ENCODE measurements at regions not wholly inside any gene's neighbourhood (a gene's known extent, or its start where the extent isn't known, plus 50 kb on each side); places are given as distances from the start of the nearest gene placed in this dataset.

DNA sequence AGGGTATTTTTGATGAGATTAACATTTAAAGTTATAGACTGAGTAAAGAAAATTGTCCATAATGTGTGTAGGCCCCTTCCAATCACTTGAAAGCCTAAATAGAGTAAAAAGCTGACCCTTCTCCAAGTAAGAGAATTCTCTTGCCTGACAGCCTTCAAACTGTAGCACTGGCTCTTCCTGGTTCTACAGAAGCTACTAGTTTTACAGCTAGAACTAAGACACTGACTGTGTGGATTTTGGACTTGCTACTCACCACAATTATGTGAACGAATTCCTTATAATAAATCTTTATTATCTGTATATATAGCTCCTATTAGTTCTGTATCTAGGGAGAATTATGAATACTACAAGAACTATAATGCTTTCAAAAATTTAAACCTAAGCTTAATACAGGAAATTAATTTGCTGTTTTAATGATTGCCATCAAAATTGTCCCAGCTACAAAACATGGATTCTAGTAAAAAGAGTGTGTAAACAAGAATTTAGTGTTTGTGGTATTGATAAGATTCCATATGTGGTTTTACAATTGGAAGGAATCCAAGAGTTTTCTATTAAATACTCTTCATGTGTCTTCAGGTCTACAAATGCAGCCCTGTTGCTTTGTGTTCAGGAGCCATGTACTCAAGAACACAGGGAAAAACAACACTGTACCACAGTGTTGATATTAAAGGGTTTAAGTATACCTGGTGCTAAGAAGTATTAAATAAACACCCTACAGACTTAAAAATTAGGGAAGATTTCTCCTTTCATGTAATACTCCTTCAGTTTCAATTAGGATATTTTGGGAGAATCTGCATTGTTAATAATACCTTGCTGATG lies 366.5 kb downstream of the CXXC4 start:
- TF ChIP-seq, protein P1, sequence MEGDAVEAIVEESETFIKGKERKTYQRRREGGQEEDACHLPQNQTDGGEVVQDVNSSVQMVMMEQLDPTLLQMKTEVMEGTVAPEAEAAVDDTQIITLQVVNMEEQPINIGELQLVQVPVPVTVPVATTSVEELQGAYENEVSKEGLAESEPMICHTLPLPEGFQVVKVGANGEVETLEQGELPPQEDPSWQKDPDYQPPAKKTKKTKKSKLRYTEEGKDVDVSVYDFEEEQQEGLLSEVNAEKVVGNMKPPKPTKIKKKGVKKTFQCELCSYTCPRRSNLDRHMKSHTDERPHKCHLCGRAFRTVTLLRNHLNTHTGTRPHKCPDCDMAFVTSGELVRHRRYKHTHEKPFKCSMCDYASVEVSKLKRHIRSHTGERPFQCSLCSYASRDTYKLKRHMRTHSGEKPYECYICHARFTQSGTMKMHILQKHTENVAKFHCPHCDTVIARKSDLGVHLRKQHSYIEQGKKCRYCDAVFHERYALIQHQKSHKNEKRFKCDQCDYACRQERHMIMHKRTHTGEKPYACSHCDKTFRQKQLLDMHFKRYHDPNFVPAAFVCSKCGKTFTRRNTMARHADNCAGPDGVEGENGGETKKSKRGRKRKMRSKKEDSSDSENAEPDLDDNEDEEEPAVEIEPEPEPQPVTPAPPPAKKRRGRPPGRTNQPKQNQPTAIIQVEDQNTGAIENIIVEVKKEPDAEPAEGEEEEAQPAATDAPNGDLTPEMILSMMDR (IDR thresholded peaks at IDR 0.05; ENCODE audit: low read length), result no peak
- TF ChIP-seq EZH2phosphoT487 (IDR thresholded peaks at IDR 0.05; ENCODE audit: low read length) (no peak), EZH2 (optimal IDR thresholded peaks at IDR 0.05; ENCODE audit: low read depth, low read length) (no peak)
- Histone ChIP-seq H3K27ac (ENCODE audit: low read length) (no peak overlapping the region), H3K4me2 (ENCODE audit: low read depth, low read length) (no peak overlapping the region)

DNA sequence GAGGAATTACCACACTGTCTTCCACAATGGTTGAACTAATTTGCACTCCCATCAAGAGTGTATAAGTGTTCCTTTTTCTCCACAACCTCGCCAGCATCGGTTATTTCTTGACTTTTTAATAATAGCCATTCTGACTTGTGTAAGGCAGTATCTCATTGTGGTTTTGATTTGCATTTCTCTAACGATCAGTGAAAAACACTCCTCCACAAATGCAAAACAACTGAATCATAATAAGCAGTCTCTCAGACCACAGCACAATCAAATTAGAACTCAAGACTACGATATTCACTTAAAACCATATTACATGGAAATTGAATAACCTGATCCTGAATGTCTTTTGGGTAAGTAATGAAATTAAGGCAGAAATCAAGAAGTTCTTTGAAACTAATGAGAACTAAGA lies 371.7 kb downstream of the CXXC4 start:
- no peak overlapping the region for H3K9ac ChIP-seq (ENCODE audit: low read length)
- no peak for TF ChIP-seq EZH2 (optimal IDR thresholded peaks at IDR 0.05; ENCODE audit: low read depth, low read length)
- TF ChIP-seq EZH2phosphoT487 (IDR thresholded peaks at IDR 0.05; ENCODE audit: low read length), result no peak
- TF ChIP-seq, protein P1 (IDR thresholded peaks at IDR 0.05; ENCODE audit: low read length), result no peak
- no peak for DNase-seq

More for the DNA sequence above, 366.5 kb downstream of the CXXC4 start:
- no peak overlapping the region for H2AFZ ChIP-seq (ENCODE audit: low read length)
- H3K9ac ChIP-seq (ENCODE audit: low read length), result no peak overlapping the region
- H4K20me1 ChIP-seq (ENCODE audit: insufficient read depth, low read length), result no peaks in the 10 kb centered on the region
- no peaks in the 10 kb centered on the region for H3K4me1 ChIP-seq (ENCODE audit: low read length)
- H3F3A ChIP-seq (ENCODE audit: insufficient read depth, low read length), result no peaks in the 10 kb centered on the region
- H3K79me2 ChIP-seq (ENCODE audit: low read length), result no peaks in the 10 kb centered on the region
- H3K9me2 ChIP-seq (replicated peaks; ENCODE audit: insufficient read depth, low read length), result no peaks in the 10 kb centered on the region
- H3K9me3 ChIP-seq (replicated peaks; ENCODE audit: insufficient read depth, low read length), result no peaks in the 10 kb centered on the region
- no peaks in the 10 kb centered on the region for H3K27me3 ChIP-seq (replicated peaks; ENCODE audit: insufficient read depth, low read length)
- DNase-seq, result no peak
- no peak overlapping the region for H3K4me3 ChIP-seq (ENCODE audit: low read length)
- H3K36me3 ChIP-seq (replicated peaks; ENCODE audit: insufficient read depth, low read length), result no peaks in the 10 kb centered on the region

DNA sequence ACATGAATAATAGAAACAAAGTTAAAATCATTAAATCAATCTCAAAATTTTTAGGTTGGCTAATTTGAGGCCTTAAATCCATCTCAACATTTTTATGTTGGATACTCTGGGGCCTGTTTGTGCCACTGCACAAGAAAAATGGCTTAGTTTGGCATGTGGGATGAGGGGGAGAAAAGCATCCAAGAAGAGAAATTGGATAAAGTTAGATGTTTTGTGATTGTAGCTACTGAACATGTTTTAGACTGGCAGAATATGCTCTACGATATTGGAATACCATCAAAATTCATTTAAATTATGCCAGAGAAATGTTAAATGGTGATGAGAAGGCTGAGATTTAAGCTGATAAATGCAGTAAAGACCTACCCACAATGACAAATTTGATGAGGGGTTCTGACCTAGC lies 376.9 kb downstream of the CXXC4 start:
- H3K36me3 ChIP-seq (replicated peaks; ENCODE audit: insufficient read depth, low read length), result no peaks in the 10 kb centered on the region
- no peaks in the 10 kb centered on the region for H3F3A ChIP-seq (ENCODE audit: insufficient read depth, low read length)
- H3K4me1 ChIP-seq (ENCODE audit: low read length), result no peaks in the 10 kb centered on the region
- no peaks in the 10 kb centered on the region for H4K20me1 ChIP-seq (ENCODE audit: insufficient read depth, low read length)
- no peak overlapping the region for H3K4me2 ChIP-seq (ENCODE audit: low read depth, low read length)
- TF ChIP-seq EZH2phosphoT487 (IDR thresholded peaks at IDR 0.05; ENCODE audit: low read length) (no peak), EZH2 (optimal IDR thresholded peaks at IDR 0.05; ENCODE audit: low read depth, low read length) (no peak)
- TF ChIP-seq, protein P1 (IDR thresholded peaks at IDR 0.05; ENCODE audit: low read length), result no peak
- no peak overlapping the region for H3K9ac ChIP-seq (ENCODE audit: low read length)
- H2AFZ ChIP-seq (ENCODE audit: low read length), result no peak overlapping the region
- H3K9me2 ChIP-seq (replicated peaks; ENCODE audit: insufficient read depth, low read length), result no peaks in the 10 kb centered on the region
- H3K27me3 ChIP-seq (replicated peaks; ENCODE audit: insufficient read depth, low read length), result no peaks in the 10 kb centered on the region
- no peak overlapping the region for H3K27ac ChIP-seq (ENCODE audit: low read length)
- no peak overlapping the region for H3K4me3 ChIP-seq (ENCODE audit: low read length)
- DNase-seq, result no peak
- H3K9me3 ChIP-seq (replicated peaks; ENCODE audit: insufficient read depth, low read length), result no peaks in the 10 kb centered on the region
- no peaks in the 10 kb centered on the region for H3K79me2 ChIP-seq (ENCODE audit: low read length)

More for the DNA sequence above, 371.7 kb downstream of the CXXC4 start:
- H3K27me3 ChIP-seq (replicated peaks; ENCODE audit: insufficient read depth, low read length), result no peaks in the 10 kb centered on the region
- H3K79me2 ChIP-seq (ENCODE audit: low read length), result no peaks in the 10 kb centered on the region
- H2AFZ ChIP-seq (ENCODE audit: low read length), result no peak overlapping the region
- H4K20me1 ChIP-seq (ENCODE audit: insufficient read depth, low read length), result no peaks in the 10 kb centered on the region
- H3K4me3 ChIP-seq (ENCODE audit: low read length), result no peak overlapping the region
- no peaks in the 10 kb centered on the region for H3K9me2 ChIP-seq (replicated peaks; ENCODE audit: insufficient read depth, low read length)
- H3K36me3 ChIP-seq (replicated peaks; ENCODE audit: insufficient read depth, low read length), result no peaks in the 10 kb centered on the region
- H3K4me2 ChIP-seq (ENCODE audit: low read depth, low read length), result no peak overlapping the region
- H3K4me1 ChIP-seq (ENCODE audit: low read length), result no peaks in the 10 kb centered on the region
- H3K9me3 ChIP-seq (replicated peaks; ENCODE audit: insufficient read depth, low read length), result no peaks in the 10 kb centered on the region
- H3K27ac ChIP-seq (ENCODE audit: low read length), result no peak overlapping the region
- no peaks in the 10 kb centered on the region for H3F3A ChIP-seq (ENCODE audit: insufficient read depth, low read length)

Data from MM.1S (cell line).